Ishikawa (cell line): ENCODE measurements at regions not wholly inside any gene's neighbourhood (a gene's known extent, or its start where the extent isn't known, plus 50 kb on each side); places are given as distances from the start of the nearest gene placed in this dataset.

ENCODE experiments used
- CEBPB ChIP-seq: IDR thresholded peaks from 2 replicates; pipeline ENCODE4 v1.6.1; 2012
- CREB1 ChIP-seq: IDR thresholded peaks from 2 replicates; pipeline ENCODE4 v1.6.1; 2012; ENCODE audit warnings: low read depth
- MAX ChIP-seq: IDR thresholded peaks from 2 replicates; pipeline ENCODE4 v1.6.1; 2012
- RAD21 ChIP-seq: IDR thresholded peaks from 2 replicates; pipeline ENCODE4 v1.6.1; 2012; ENCODE audit warnings: low read depth
- REST ChIP-seq: IDR thresholded peaks from 2 replicates; pipeline ENCODE4 v1.6.1; 2012; ENCODE audit warnings: low read depth, mild to moderate bottlenecking
- TEAD4 ChIP-seq: IDR thresholded peaks from 2 replicates; pipeline ENCODE4 v1.6.1; 2012
- USF1 ChIP-seq: IDR thresholded peaks from 2 replicates; pipeline ENCODE4 v1.6.1; 2012

DNA sequence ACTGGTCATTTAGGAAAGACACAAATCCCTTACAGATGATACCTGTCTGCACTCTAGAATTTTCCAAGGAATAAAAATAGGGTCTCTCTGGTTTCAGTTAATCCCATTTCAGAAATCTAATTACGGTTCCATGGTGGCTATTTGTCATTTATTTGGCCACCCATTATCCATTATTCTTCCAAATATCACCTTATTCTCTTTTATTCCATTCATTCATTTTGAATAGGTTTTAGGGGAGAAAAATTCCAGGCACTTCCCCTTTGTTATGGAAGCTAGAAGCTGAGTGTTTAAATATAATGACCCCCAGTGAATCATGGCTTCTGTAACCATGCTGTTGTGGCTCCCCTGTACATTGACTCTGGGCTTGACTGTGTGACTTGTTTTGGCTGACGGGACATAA, 420.8 kb upstream of the DPH6 start:
- TF ChIP-seq CREB1 = no peak
- TF ChIP-seq REST = no peak
- TF ChIP-seq RAD21 = no peak
- TF ChIP-seq CEBPB = no peak
- no peak for TF ChIP-seq MAX
- no peak for TF ChIP-seq USF1
- no peak for TF ChIP-seq TEAD4
